ENCODE measurements at regions not wholly inside any gene's neighbourhood (a gene's known extent, or its start where the extent isn't known, plus 50 kb on each side); places are given as distances from the start of the nearest gene placed in this dataset.

- TF ChIP-seq, protein P1, sequence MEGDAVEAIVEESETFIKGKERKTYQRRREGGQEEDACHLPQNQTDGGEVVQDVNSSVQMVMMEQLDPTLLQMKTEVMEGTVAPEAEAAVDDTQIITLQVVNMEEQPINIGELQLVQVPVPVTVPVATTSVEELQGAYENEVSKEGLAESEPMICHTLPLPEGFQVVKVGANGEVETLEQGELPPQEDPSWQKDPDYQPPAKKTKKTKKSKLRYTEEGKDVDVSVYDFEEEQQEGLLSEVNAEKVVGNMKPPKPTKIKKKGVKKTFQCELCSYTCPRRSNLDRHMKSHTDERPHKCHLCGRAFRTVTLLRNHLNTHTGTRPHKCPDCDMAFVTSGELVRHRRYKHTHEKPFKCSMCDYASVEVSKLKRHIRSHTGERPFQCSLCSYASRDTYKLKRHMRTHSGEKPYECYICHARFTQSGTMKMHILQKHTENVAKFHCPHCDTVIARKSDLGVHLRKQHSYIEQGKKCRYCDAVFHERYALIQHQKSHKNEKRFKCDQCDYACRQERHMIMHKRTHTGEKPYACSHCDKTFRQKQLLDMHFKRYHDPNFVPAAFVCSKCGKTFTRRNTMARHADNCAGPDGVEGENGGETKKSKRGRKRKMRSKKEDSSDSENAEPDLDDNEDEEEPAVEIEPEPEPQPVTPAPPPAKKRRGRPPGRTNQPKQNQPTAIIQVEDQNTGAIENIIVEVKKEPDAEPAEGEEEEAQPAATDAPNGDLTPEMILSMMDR (IDR thresholded peaks at IDR 0.05) = no peak
- no peak for TF ChIP-seq POLR2A (IDR thresholded peaks at IDR 0.05)
Measured at GRCh38 chr12:124378926-124379325, 84.0 kb downstream of the RFLNA start.

Measured in right lobe of liver (tissue), 4 donors.